MCF 10A (cell line): ENCODE measurements at regions not wholly inside any gene's neighbourhood (a gene's known extent, or its start where the extent isn't known, plus 50 kb on each side); places are given as distances from the start of the nearest gene placed in this dataset.
A peak's percentile ranks its signal among the peaks of the same experiment; 100 is the strongest.
"Not testable (repeated sequence)": the region's sequence is repeated elsewhere in the genome, so short reads cannot be mapped to it uniquely, and the experiment has no call there.

Source experiments
- BruUV-seq: library from RNA; stranded (reverse); fragments of 400-500 nt; replicated peaks from 2 replicates; lab custom pipeline; 2021; lab: Mats Ljungman, UMichigan
- CTCF ChIA-PET: fragments of 300-600 bp; sonication (Branson Sonifier 250); formaldehyde crosslinking; extraction: SDS; loops from one replicate; lab custom pipeline; 2021; ENCODE audit warnings: antibody characterized with exemption, inconsistent platforms; lab: Yijun Ruan, JAX
- POLR2A ChIA-PET: fragments of 300-600, 350-650 bp; sonication (Branson Sonifier 250); formaldehyde crosslinking; extraction: SDS; loops from one replicate; lab custom pipeline; 2020; ENCODE audit warnings: antibody characterized with exemption, inconsistent platforms; lab: Yijun Ruan, JAX
- DNase-seq: peaks from one replicate; pipeline ENCODE4 v3.0.0-alpha.2; 2018; ENCODE audit not compliant: unreplicated experiment
- H3K27ac Mint-ChIP-seq: one replicate; pipeline ENCODE4 v1.8.0; 2022; ENCODE audit warnings: mild to moderate bottlenecking, low read depth, mixed read lengths; ENCODE audit not compliant: unreplicated experiment
- H3K27me3 Mint-ChIP-seq: one replicate; pipeline ENCODE4 v1.8.0; 2022; ENCODE audit warnings: mixed read lengths; ENCODE audit not compliant: insufficient read depth, unreplicated experiment
- H3K36me3 Mint-ChIP-seq: one replicate; pipeline ENCODE4 v1.8.0; 2022; ENCODE audit warnings: mild to moderate bottlenecking, moderate library complexity, mixed read lengths; ENCODE audit not compliant: insufficient read depth, unreplicated experiment
- H3K4me1 Mint-ChIP-seq: one replicate; pipeline ENCODE4 v1.8.0; 2022; ENCODE audit warnings: mixed read lengths; ENCODE audit not compliant: insufficient read depth, unreplicated experiment
- H3K4me3 Mint-ChIP-seq: one replicate; pipeline ENCODE4 v1.8.0; 2022; ENCODE audit warnings: mild to moderate bottlenecking, moderate library complexity, mixed read lengths; ENCODE audit not compliant: unreplicated experiment
- H3K9me3 Mint-ChIP-seq: one replicate; pipeline ENCODE4 v1.8.0; 2022; ENCODE audit warnings: mixed read lengths; ENCODE audit not compliant: unreplicated experiment
- intact Hi-C: fragments of 100-400 bp; cut with micrococcal nuclease; formaldehyde crosslinking; loops from 2 replicates; pipeline ENCODE4 v1.14.1; 2022
- TF ChIP-seq, protein P1 (sequence below): fragments of 200-600 bp; IDR thresholded peaks from one replicate; pipeline ENCODE4 v1.8.0; 2022; ENCODE audit warnings: antibody characterized with exemption, mild to moderate bottlenecking; ENCODE audit not compliant: unreplicated experiment

- CTCF ChIA-PET = interaction anchor here (0.6 kb wide), 2 partner anchors 181 to 209 kb away, joined by 3 read pairs; no protein-coding TSS in a partner anchor
- POLR2A ChIA-PET = no interaction called here
- no peak overlapping the region for H3K27ac Mint-ChIP-seq
- no peaks in the 10 kb centered on the region for H3K36me3 Mint-ChIP-seq
- no TSS peak for BruUV-seq
- TF ChIP-seq, protein P1, sequence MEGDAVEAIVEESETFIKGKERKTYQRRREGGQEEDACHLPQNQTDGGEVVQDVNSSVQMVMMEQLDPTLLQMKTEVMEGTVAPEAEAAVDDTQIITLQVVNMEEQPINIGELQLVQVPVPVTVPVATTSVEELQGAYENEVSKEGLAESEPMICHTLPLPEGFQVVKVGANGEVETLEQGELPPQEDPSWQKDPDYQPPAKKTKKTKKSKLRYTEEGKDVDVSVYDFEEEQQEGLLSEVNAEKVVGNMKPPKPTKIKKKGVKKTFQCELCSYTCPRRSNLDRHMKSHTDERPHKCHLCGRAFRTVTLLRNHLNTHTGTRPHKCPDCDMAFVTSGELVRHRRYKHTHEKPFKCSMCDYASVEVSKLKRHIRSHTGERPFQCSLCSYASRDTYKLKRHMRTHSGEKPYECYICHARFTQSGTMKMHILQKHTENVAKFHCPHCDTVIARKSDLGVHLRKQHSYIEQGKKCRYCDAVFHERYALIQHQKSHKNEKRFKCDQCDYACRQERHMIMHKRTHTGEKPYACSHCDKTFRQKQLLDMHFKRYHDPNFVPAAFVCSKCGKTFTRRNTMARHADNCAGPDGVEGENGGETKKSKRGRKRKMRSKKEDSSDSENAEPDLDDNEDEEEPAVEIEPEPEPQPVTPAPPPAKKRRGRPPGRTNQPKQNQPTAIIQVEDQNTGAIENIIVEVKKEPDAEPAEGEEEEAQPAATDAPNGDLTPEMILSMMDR = no peak
- H3K4me1 Mint-ChIP-seq = no peaks in the 10 kb centered on the region
- no peaks in the 10 kb centered on the region for H3K9me3 Mint-ChIP-seq
- intact Hi-C loops = loop anchor here (10.0 kb wide), 1 partner anchor 148 kb away; no protein-coding TSS in a partner anchor
- H3K4me3 Mint-ChIP-seq = no peak overlapping the region
- H3K27me3 Mint-ChIP-seq = no peaks in the 10 kb centered on the region
- DNase-seq = peak; percentile 48
Measured at GRCh38 chr4:12487000-12487399, 997.1 kb downstream of the RAB28 start.

DNA sequence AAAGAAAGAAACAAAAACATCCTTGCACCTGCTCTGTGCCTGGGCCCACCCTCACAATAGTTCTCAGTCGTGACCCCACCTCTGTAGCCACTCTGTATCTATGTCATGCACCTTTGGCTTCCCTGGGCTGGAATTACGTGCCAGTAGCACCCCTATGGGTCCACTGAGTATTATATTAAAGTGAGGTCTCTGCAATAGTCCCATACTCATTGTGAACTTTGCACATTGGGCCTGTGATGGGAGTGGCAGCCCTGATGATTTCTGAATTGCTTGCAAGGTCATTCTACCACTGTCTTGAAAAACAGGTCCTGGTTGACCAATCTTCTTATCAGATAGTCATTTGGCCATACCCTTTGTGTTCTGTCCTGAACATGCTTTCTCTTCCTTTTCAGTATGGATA lies 1012.1 kb downstream of the RAB28 start:
- Mint-ChIP-seq H3K36me3 (no peaks in the 10 kb centered on the region), H3K4me1 (no peaks in the 10 kb centered on the region), H3K27ac (no peak overlapping the region), H3K27me3 (no peaks in the 10 kb centered on the region), H3K9me3 (no peaks in the 10 kb centered on the region), H3K4me3 (no peak overlapping the region)
- no TSS peak for BruUV-seq
- ChIA-PET CTCF (no interaction called here), POLR2A (no interaction called here)
- DNase-seq = no peak
- TF ChIP-seq, protein P1 = no peak
- intact Hi-C loops = no loop called here

- Mint-ChIP-seq H3K27ac (no peak overlapping the region), H3K27me3 (no peaks in the 10 kb centered on the region), H3K4me1 (no peaks in the 10 kb centered on the region), H3K9me3 (no peaks in the 10 kb centered on the region), H3K36me3 (no peaks in the 10 kb centered on the region), H3K4me3 (no peak overlapping the region)
- intact Hi-C loops = no loop called here
- CTCF ChIA-PET = no interaction called here
- no peak for DNase-seq
- TF ChIP-seq, protein P1 = no peak
- POLR2A ChIA-PET = interaction anchor here (0.6 kb wide), 1 partner anchor 31 kb away, joined by 3 read pairs; no protein-coding TSS in a partner anchor
- no TSS peak for BruUV-seq
Measured at GRCh38 chr4:12471193-12471592, 1012.9 kb downstream of the RAB28 start.

DNA sequence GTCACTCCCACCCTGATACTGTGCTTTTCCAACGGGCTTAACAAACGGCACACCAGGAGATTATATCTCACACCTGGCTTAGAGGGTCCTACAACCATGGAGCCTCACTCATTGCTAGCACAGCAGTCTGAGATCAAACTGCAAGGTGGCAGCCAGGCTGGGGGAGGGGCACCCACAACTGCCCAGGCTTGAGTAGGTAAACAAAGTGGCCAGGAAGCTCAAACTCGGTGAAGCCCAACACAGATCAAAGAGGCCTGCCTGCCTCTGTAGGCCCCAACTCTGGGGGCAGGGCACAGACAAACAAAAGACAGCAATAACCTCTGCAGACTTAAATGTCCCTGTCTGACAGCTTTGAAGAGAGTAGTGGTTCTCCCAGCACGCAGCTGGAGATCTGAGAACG lies 1022.6 kb downstream of the RAB28 start:
- not testable (repeated sequence) for H3K4me3 Mint-ChIP-seq, H3K36me3 Mint-ChIP-seq

GRCh38 chr4:12459126-12459525 lies 1025.0 kb downstream of the RAB28 start:
- TF ChIP-seq, protein P1 = no peak
- Mint-ChIP-seq H3K4me3 (no peak overlapping the region), H3K36me3 (no peaks in the 10 kb centered on the region), H3K4me1 (peaks cover 8% of the 10 kb centered on the region), H3K27ac (no peak overlapping the region), H3K9me3 (peaks cover 13% of the 10 kb centered on the region), H3K27me3 (no peaks in the 10 kb centered on the region)
- ChIA-PET POLR2A (no interaction called here), CTCF (interaction anchor here (0.6 to 1.3 kb wide), 6 partner anchors 9 to 654 kb away, joined by 3 to 4 read pairs (median 3); no protein-coding TSS in a partner anchor)
- intact Hi-C loops = no loop called here
- BruUV-seq = no TSS peak
- no peak for DNase-seq

More for the DNA sequence above, 1022.6 kb downstream of the RAB28 start:
- DNase-seq, BruUV-seq, POLR2A ChIA-PET, CTCF ChIA-PET, H3K27me3 Mint-ChIP-seq, intact Hi-C loops, H3K27ac Mint-ChIP-seq, H3K4me1 Mint-ChIP-seq: not testable (repeated sequence)
- H3K9me3 Mint-ChIP-seq = peaks cover 13% of the 10 kb centered on the region
